Liver (tissue), 8 donors: ENCODE measurements at regions not wholly inside any gene's neighbourhood (a gene's known extent, or its start where the extent isn't known, plus 50 kb on each side); places are given as distances from the start of the nearest gene placed in this dataset.

Experiments
- DNase-seq: peaks from one replicate; pipeline ENCODE4 v3.0.0-alpha.2; 2017; ENCODE audit warnings: low spot score
- H3K27ac ChIP-seq, 2 donors: one replicate each; pipeline ENCODE4 v1.7.0; 2013; ENCODE audit warnings: inconsistent platforms in 2 of 2, low read length in 2 of 2, control low read depth in 1 of 2, low read depth in 1 of 2, mild to moderate bottlenecking in 1 of 2
- H3K27me3 ChIP-seq, 4 donors: one replicate each; pipeline versions ENCODE4 v1.6.1 to v1.7.0; 2013; ENCODE audit warnings: low read length in 3 of 4, inconsistent platforms in 1 of 4, mild to moderate bottlenecking in 1 of 4, moderate library complexity in 1 of 4; ENCODE audit not compliant: control insufficient read depth in 4 of 4, insufficient read depth in 4 of 4
- H3K36me3 ChIP-seq, 4 donors: one replicate each; pipeline versions ENCODE4 v1.6.1 to v1.7.0; 2013; ENCODE audit warnings: low read length in 3 of 4, mild to moderate bottlenecking in 3 of 4, low read depth in 1 of 4, moderate library complexity in 1 of 4; ENCODE audit not compliant: control insufficient read depth in 4 of 4, insufficient read depth in 3 of 4
- H3K4me1 ChIP-seq, 4 donors: one replicate each; pipeline versions ENCODE4 v1.6.1 to v1.7.0; 2013; ENCODE audit warnings: low read length in 3 of 4, mild to moderate bottlenecking in 3 of 4, moderate library complexity in 1 of 4; ENCODE audit not compliant: control insufficient read depth in 4 of 4, insufficient read depth in 4 of 4
- H3K4me3 ChIP-seq, 3 donors: one replicate each; pipeline versions ENCODE4 v1.6.1 to v1.7.0; 2013; ENCODE audit warnings: low read length in 3 of 3, control low read depth in 1 of 3, low read depth in 1 of 3, mild to moderate bottlenecking in 1 of 3
- H3K9ac ChIP-seq, 2 donors: one replicate each; pipeline ENCODE4 v1.7.0; 2013; ENCODE audit warnings: low read length in 2 of 2, mild to moderate bottlenecking in 2 of 2, moderate library complexity in 2 of 2, control low read depth in 1 of 2, low read depth in 1 of 2
- H3K9me3 ChIP-seq, 4 donors: one replicate each; pipeline versions ENCODE4 v1.6.1 to v1.7.0; 2013; ENCODE audit warnings: low read length in 3 of 4; ENCODE audit not compliant: control insufficient read depth in 4 of 4
- EGR1 ChIP-seq, 2 donors: IDR thresholded peaks; 2 replicates each; pipeline ENCODE4 v1.6.1; 2016 to 2018; ENCODE audit warnings: antibody characterized with exemption in 2 of 2, low read depth in 2 of 2
- FOXA2 ChIP-seq: IDR thresholded peaks from 2 replicates; pipeline ENCODE4 v1.6.1; 2016; ENCODE audit warnings: antibody characterized with exemption
- GABPA ChIP-seq, 2 donors: IDR thresholded peaks in 1 of 2; conservative IDR thresholded peaks in 1 of 2; 2 replicates each; pipeline ENCODE4 v1.6.1; 2016; ENCODE audit warnings: antibody characterized with exemption in 2 of 2, mild to moderate bottlenecking in 1 of 2, moderate library complexity in 1 of 2
- HNF4A ChIP-seq, 2 donors: conservative IDR thresholded peaks; 2 replicates each; pipeline ENCODE4 v1.6.1; 2016; ENCODE audit warnings: antibody characterized with exemption in 2 of 2, mild to moderate bottlenecking in 2 of 2
- JUND ChIP-seq, 2 donors: IDR thresholded peaks; 2 replicates each; pipeline ENCODE4 v1.6.1; 2016; ENCODE audit warnings: antibody characterized with exemption in 2 of 2
- RAD21 ChIP-seq, 2 donors: IDR thresholded peaks; 2 replicates each; pipeline ENCODE4 v1.6.1; 2016; ENCODE audit warnings: antibody characterized with exemption in 2 of 2, mild to moderate bottlenecking in 2 of 2
- SP1 ChIP-seq: IDR thresholded peaks from 2 replicates; pipeline ENCODE4 v1.6.1; 2018; ENCODE audit warnings: antibody characterized with exemption, mild to moderate bottlenecking
- TAF1 ChIP-seq: conservative IDR thresholded peaks from 2 replicates; pipeline ENCODE4 v1.6.1; 2016; ENCODE audit warnings: antibody characterized with exemption, mild to moderate bottlenecking
- YY1 ChIP-seq: IDR thresholded peaks from 2 replicates; pipeline ENCODE4 v1.6.1; 2016; ENCODE audit warnings: antibody characterized with exemption, mild to moderate bottlenecking
- ZBTB33 ChIP-seq: IDR thresholded peaks from 2 replicates; pipeline ENCODE4 v1.6.1; 2016; ENCODE audit warnings: antibody characterized with exemption
- WGBS: extraction: QIAGEN DNeasy Blood & Tissue Kit; methylation state at CpG from one replicate; pipeline ENCODE4 v1.1.7; 2013; 5-methylcytosine and 5-hydroxymethylcytosine counted together
- TF ChIP-seq, protein P1 (sequence below): IDR thresholded peaks from 2 replicates; pipeline ENCODE4 v1.6.1; 2016; ENCODE audit warnings: antibody characterized with exemption
- TF ChIP-seq, protein P2 (sequence below): fragments of 150-350 bp; IDR thresholded peaks from 2 replicates; pipeline ENCODE4 v1.5.1; 2017; ENCODE audit warnings: improper control_type of control experiment, low read depth, low read length; ENCODE audit not compliant: missing input control
- TF ChIP-seq, protein P3 (sequence below): IDR thresholded peaks from 2 replicates; pipeline ENCODE4 v1.6.1; 2016; ENCODE audit warnings: antibody characterized with exemption, mild to moderate bottlenecking
- donor health status: healthy.
- donor health status: healthy.
- donor health status: healthy.
- donor health status: healthy.
- donor health status: healthy.

GRCh38 chr15:89007989-89008388, 80.3 kb upstream of the ABHD2 start:
- Histone ChIP-seq H3K9me3 (peaks cover 0 to under 1% (median under 1%) of the 10 kb centered on the region in 4 donors), H3K4me1 (no peaks in the 10 kb centered on the region), H3K36me3 (no peaks in the 10 kb centered on the region), H3K4me3 (no peak overlapping the region), H3K27ac (no peak overlapping the region), H3K9ac (no peak overlapping the region), H3K27me3 (no peaks in the 10 kb centered on the region)
- TF ChIP-seq TAF1 (no peak), GABPA (IDR thresholded peaks at IDR 0.05 in 1 of 2, conservative IDR thresholded peaks at IDR 0.05 in 1 of 2) (no peak), ZBTB33 (no peak), FOXA2 (no peak), YY1 (no peak), JUND (IDR thresholded peaks at IDR 0.05) (no peak)
- TF ChIP-seq, protein P1, sequence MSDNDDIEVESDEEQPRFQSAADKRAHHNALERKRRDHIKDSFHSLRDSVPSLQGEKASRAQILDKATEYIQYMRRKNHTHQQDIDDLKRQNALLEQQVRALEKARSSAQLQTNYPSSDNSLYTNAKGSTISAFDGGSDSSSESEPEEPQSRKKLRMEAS: no peak
- no peak for DNase-seq

- TF ChIP-seq, protein P2, sequence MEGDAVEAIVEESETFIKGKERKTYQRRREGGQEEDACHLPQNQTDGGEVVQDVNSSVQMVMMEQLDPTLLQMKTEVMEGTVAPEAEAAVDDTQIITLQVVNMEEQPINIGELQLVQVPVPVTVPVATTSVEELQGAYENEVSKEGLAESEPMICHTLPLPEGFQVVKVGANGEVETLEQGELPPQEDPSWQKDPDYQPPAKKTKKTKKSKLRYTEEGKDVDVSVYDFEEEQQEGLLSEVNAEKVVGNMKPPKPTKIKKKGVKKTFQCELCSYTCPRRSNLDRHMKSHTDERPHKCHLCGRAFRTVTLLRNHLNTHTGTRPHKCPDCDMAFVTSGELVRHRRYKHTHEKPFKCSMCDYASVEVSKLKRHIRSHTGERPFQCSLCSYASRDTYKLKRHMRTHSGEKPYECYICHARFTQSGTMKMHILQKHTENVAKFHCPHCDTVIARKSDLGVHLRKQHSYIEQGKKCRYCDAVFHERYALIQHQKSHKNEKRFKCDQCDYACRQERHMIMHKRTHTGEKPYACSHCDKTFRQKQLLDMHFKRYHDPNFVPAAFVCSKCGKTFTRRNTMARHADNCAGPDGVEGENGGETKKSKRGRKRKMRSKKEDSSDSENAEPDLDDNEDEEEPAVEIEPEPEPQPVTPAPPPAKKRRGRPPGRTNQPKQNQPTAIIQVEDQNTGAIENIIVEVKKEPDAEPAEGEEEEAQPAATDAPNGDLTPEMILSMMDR: no peak
- TF ChIP-seq FOXA2 (no peak), RAD21 (IDR thresholded peaks at IDR 0.05) (no peak), EGR1 (IDR thresholded peaks at IDR 0.05; ENCODE audit: low read depth in 2 of 2) (no peak), HNF4A (conservative IDR thresholded peaks at IDR 0.05) (no peak), TAF1 (no peak), YY1 (no peak), SP1 (no peak)
- TF ChIP-seq, protein P3, sequence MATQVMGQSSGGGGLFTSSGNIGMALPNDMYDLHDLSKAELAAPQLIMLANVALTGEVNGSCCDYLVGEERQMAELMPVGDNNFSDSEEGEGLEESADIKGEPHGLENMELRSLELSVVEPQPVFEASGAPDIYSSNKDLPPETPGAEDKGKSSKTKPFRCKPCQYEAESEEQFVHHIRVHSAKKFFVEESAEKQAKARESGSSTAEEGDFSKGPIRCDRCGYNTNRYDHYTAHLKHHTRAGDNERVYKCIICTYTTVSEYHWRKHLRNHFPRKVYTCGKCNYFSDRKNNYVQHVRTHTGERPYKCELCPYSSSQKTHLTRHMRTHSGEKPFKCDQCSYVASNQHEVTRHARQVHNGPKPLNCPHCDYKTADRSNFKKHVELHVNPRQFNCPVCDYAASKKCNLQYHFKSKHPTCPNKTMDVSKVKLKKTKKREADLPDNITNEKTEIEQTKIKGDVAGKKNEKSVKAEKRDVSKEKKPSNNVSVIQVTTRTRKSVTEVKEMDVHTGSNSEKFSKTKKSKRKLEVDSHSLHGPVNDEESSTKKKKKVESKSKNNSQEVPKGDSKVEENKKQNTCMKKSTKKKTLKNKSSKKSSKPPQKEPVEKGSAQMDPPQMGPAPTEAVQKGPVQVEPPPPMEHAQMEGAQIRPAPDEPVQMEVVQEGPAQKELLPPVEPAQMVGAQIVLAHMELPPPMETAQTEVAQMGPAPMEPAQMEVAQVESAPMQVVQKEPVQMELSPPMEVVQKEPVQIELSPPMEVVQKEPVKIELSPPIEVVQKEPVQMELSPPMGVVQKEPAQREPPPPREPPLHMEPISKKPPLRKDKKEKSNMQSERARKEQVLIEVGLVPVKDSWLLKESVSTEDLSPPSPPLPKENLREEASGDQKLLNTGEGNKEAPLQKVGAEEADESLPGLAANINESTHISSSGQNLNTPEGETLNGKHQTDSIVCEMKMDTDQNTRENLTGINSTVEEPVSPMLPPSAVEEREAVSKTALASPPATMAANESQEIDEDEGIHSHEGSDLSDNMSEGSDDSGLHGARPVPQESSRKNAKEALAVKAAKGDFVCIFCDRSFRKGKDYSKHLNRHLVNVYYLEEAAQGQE: no peak
- no peak for DNase-seq
- H3K9me3 ChIP-seq: peaks cover 0 to 6% (median under 1%) of the 10 kb centered on the region in 4 donors
- no peak overlapping the region for H3K4me3 ChIP-seq
- no peaks in the 10 kb centered on the region for H3K4me1 ChIP-seq
- H3K27ac ChIP-seq: no peak overlapping the region
- H3K36me3 ChIP-seq: no peaks in the 10 kb centered on the region
- 78% methylated on average over 6 of the region's 6 CpGs for WGBS
- no peaks in the 10 kb centered on the region for H3K27me3 ChIP-seq
- H3K9ac ChIP-seq: no peak overlapping the region
These were observed 79.2 kb upstream of the ABHD2 start for GRCh38 chr15:89009080-89009479.
